Activated T-cell treated with anti-CD3 and anti-CD28 coated beads for 24 hours (primary cell): ENCODE measurements at regions not wholly inside any gene's neighbourhood (a gene's known extent, or its start where the extent isn't known, plus 50 kb on each side); places are given as distances from the start of the nearest gene placed in this dataset.

Source experiments
- DNase-seq: peaks from one replicate; pipeline ENCODE4 v3.0.0-alpha.2; 2020; ENCODE audit warnings: low read depth

- DNase-seq, result no peak
Measured at GRCh38 chr6:139430899-139431601, 56.6 kb upstream of the CITED2 start.

- DNase-seq, result no peak
Measured at GRCh38 chr6:139429580-139430145, 55.2 kb upstream of the CITED2 start.

GRCh38 chr6:139427199-139427598 is 52.8 kb upstream of the CITED2 start:
- no peak for DNase-seq

- DNase-seq, result no peak
Measured at GRCh38 chr6:139426795-139427194, 52.3 kb upstream of the CITED2 start.

- DNase-seq, result no peak
Measured at GRCh38 chr6:139425780-139426179, 51.3 kb upstream of the CITED2 start.

- DNase-seq, result no peak
Measured at GRCh38 chr6:139423971-139424667, 49.7 kb upstream of the CITED2 start.
